ENCODE measurements at regions not wholly inside any gene's neighbourhood (a gene's known extent, or its start where the extent isn't known, plus 50 kb on each side); places are given as distances from the start of the nearest gene placed in this dataset.

GRCh38 chr3:20808864-20809263, 622.9 kb upstream of the SGO1 start:
- no peak for TF ChIP-seq CTCF (conservative IDR thresholded peaks at IDR 0.05)
- Mint-ChIP-seq H3K27ac (ENCODE audit: unreplicated experiment) (no peak overlapping the region), H3K4me3 (no peak overlapping the region)

GRCh38 chr3:20798666-20799065, 612.7 kb upstream of the SGO1 start:
- Mint-ChIP-seq H3K36me3 (ENCODE audit: low read depth) (no peaks in the 10 kb centered on the region), H3K27me3 (ENCODE audit: low read depth) (no peaks in the 10 kb centered on the region), H3K9me3 (peaks cover 3% of the 10 kb centered on the region), H3K4me1 (no peaks in the 10 kb centered on the region), H3K27ac (ENCODE audit: unreplicated experiment) (no peak overlapping the region), H3K4me3 (no peak overlapping the region)
- DNase-seq (ENCODE audit: low read depth, low spot score) = no peak
- TF ChIP-seq CTCF (conservative IDR thresholded peaks at IDR 0.05) = no peak

More at GRCh38 chr3:20808864-20809263, 622.9 kb upstream of the SGO1 start:
- Mint-ChIP-seq H3K36me3 (ENCODE audit: low read depth) (no peaks in the 10 kb centered on the region), H3K4me1 (no peaks in the 10 kb centered on the region), H3K27me3 (ENCODE audit: low read depth) (no peaks in the 10 kb centered on the region), H3K9me3 (no peaks in the 10 kb centered on the region)
- DNase-seq (ENCODE audit: low read depth, low spot score) = no peak

GRCh38 chr3:20787005-20787404, 601.0 kb upstream of the SGO1 start:
- TF ChIP-seq CTCF (conservative IDR thresholded peaks at IDR 0.05) = no peak
- no peak overlapping the region for H3K4me3 Mint-ChIP-seq
- H3K4me1 Mint-ChIP-seq = no peaks in the 10 kb centered on the region
- H3K27me3 Mint-ChIP-seq (ENCODE audit: low read depth) = no peaks in the 10 kb centered on the region
- DNase-seq (ENCODE audit: low read depth, low spot score) = no peak
- H3K36me3 Mint-ChIP-seq (ENCODE audit: low read depth) = no peaks in the 10 kb centered on the region
- H3K9me3 Mint-ChIP-seq = peaks cover 6% of the 10 kb centered on the region
- H3K27ac Mint-ChIP-seq (ENCODE audit: unreplicated experiment) = no peak overlapping the region

- peaks cover 2% of the 10 kb centered on the region for H3K9me3 Mint-ChIP-seq
- no peak for TF ChIP-seq CTCF (conservative IDR thresholded peaks at IDR 0.05)
- H3K27ac Mint-ChIP-seq (ENCODE audit: unreplicated experiment) = no peak overlapping the region
- H3K36me3 Mint-ChIP-seq (ENCODE audit: low read depth) = no peaks in the 10 kb centered on the region
- no peak for DNase-seq (ENCODE audit: low read depth, low spot score)
- no peaks in the 10 kb centered on the region for H3K27me3 Mint-ChIP-seq (ENCODE audit: low read depth)
- H3K4me1 Mint-ChIP-seq = no peaks in the 10 kb centered on the region
- H3K4me3 Mint-ChIP-seq = no peak overlapping the region
These were observed 590.7 kb upstream of the SGO1 start for GRCh38 chr3:20776692-20777091.

GRCh38 chr3:20776286-20776685, 590.3 kb upstream of the SGO1 start:
- no peak for DNase-seq (ENCODE audit: low read depth, low spot score)
- no peak overlapping the region for H3K4me3 Mint-ChIP-seq
- TF ChIP-seq CTCF (conservative IDR thresholded peaks at IDR 0.05) = no peak
- H3K27me3 Mint-ChIP-seq (ENCODE audit: low read depth) = no peaks in the 10 kb centered on the region
- H3K36me3 Mint-ChIP-seq (ENCODE audit: low read depth) = no peaks in the 10 kb centered on the region
- H3K4me1 Mint-ChIP-seq = no peaks in the 10 kb centered on the region
- H3K9me3 Mint-ChIP-seq = peaks cover 2% of the 10 kb centered on the region
- no peak overlapping the region for H3K27ac Mint-ChIP-seq (ENCODE audit: unreplicated experiment)

Measured in neural crest cell (in vitro differentiated cells).